Activated CD8-positive, alpha-beta T cell treated with anti-CD3 and anti-CD28 coated beads for 36 hours (primary cell): ENCODE measurements at regions not wholly inside any gene's neighbourhood (a gene's known extent, or its start where the extent isn't known, plus 50 kb on each side); places are given as distances from the start of the nearest gene placed in this dataset.

Experiments
- ATAC-seq: fragments of 200-7000 bp; cut with Tn5 transposase; one replicate; pipeline ENCODE4 v1.10.0; 2021; ENCODE audit warnings: mild to moderate bottlenecking, moderate library complexity
- CTCF ChIA-PET: fragments of 350-600 bp; sonication (Branson Sonifier 250); formaldehyde crosslinking; loops from one replicate; lab custom pipeline; 2021; ENCODE audit warnings: antibody characterized with exemption; lab: Charles Lee
- POLR2A ChIA-PET: fragments of 350-600 bp; sonication (Branson Sonifier 250); formaldehyde crosslinking; loops from one replicate; lab custom pipeline; 2021; ENCODE audit warnings: antibody characterized with exemption; lab: Charles Lee
- DNase-seq: peaks from one replicate; pipeline ENCODE4 v3.0.0-alpha.2; 2020
- H3K27ac Mint-ChIP-seq: one replicate; pipeline ENCODE4 v1.8.0; 2021; ENCODE audit warnings: mild to moderate bottlenecking, mixed read lengths
- H3K27me3 Mint-ChIP-seq: one replicate; pipeline ENCODE4 v1.8.0; 2021; ENCODE audit warnings: mixed read lengths
- H3K36me3 Mint-ChIP-seq: one replicate; pipeline ENCODE4 v1.8.0; 2021; ENCODE audit warnings: low read depth, mixed read lengths
- H3K4me1 Mint-ChIP-seq: one replicate; pipeline ENCODE4 v1.8.0; 2021; ENCODE audit warnings: low read depth, mixed read lengths
- H3K4me3 Mint-ChIP-seq: one replicate; pipeline ENCODE4 v1.8.0; 2021; ENCODE audit warnings: mild to moderate bottlenecking, moderate library complexity, mixed read lengths
- H3K9me3 Mint-ChIP-seq: one replicate; pipeline ENCODE4 v1.8.0; 2021; ENCODE audit warnings: mixed read lengths
- intact Hi-C: fragments of 100-400 bp; cut with micrococcal nuclease; formaldehyde crosslinking; loops from one replicate; pipeline ENCODE4 v1.10.0; 2022
- TF ChIP-seq, protein P1 (sequence below): fragments of 200-600 bp; IDR thresholded peaks from one replicate; pipeline ENCODE4 v1.8.0; 2022; ENCODE audit warnings: antibody characterized with exemption, mild to moderate bottlenecking

DNA sequence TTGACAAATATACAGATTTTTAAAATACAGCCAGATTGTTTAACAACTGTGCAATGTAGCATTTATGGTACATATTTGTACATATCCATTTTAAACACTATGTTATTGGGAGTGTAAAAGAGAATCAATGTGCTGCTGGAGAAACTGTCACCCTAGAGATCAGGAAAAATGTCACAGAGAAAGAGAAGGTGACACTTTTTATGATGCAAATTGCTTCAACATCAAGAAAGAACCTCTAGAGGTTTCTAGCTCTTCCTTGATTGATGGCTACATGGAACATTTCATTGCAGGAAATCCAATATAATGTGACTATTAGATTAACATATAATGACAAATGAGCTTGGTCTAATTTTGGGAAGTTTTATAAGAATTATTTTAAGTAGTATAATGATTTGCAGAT, 1491.2 kb upstream of the PCDH20 start:
- Mint-ChIP-seq H3K4me1 (no peaks in the 10 kb centered on the region), H3K9me3 (peaks cover 8% of the 10 kb centered on the region), H3K4me3 (no peak overlapping the region), H3K36me3 (no peaks in the 10 kb centered on the region), H3K27ac (no peak overlapping the region), H3K27me3 (no peaks in the 10 kb centered on the region)
- DNase-seq (no peak), ATAC-seq (no peak)
- intact Hi-C loops, result no loop called here
- CTCF ChIA-PET, result no interaction called here
- TF ChIP-seq, protein P1, sequence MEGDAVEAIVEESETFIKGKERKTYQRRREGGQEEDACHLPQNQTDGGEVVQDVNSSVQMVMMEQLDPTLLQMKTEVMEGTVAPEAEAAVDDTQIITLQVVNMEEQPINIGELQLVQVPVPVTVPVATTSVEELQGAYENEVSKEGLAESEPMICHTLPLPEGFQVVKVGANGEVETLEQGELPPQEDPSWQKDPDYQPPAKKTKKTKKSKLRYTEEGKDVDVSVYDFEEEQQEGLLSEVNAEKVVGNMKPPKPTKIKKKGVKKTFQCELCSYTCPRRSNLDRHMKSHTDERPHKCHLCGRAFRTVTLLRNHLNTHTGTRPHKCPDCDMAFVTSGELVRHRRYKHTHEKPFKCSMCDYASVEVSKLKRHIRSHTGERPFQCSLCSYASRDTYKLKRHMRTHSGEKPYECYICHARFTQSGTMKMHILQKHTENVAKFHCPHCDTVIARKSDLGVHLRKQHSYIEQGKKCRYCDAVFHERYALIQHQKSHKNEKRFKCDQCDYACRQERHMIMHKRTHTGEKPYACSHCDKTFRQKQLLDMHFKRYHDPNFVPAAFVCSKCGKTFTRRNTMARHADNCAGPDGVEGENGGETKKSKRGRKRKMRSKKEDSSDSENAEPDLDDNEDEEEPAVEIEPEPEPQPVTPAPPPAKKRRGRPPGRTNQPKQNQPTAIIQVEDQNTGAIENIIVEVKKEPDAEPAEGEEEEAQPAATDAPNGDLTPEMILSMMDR, result no peak
- POLR2A ChIA-PET, result no interaction called here

DNA sequence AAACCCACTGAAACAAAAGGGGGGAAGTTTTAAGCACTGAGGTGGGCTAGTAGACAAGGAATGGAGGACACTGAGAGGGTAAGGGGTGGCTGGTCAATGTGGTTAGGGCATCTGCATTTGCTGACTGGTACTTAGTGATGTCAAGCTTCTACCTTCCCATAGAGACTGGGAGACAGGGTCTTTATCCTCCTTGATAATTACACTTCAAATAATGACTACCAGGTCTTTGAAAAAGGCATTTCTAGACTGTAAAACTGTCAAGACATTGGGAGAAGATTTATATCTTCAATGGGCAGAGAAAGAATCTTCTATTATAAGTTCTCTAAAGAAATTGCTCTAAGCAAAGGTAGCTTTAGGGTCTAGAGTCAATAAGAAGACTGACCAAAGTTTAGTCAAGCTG, 1490.8 kb upstream of the PCDH20 start:
- intact Hi-C loops, result no loop called here
- DNase-seq, result no peak
- ChIA-PET CTCF (no interaction called here), POLR2A (no interaction called here)
- Mint-ChIP-seq H3K27ac (no peak overlapping the region), H3K4me3 (no peak overlapping the region), H3K27me3 (no peaks in the 10 kb centered on the region), H3K36me3 (no peaks in the 10 kb centered on the region), H3K4me1 (no peaks in the 10 kb centered on the region), H3K9me3 (peaks cover 9% of the 10 kb centered on the region)
- TF ChIP-seq, protein P1, result no peak
- no peak for ATAC-seq

DNA sequence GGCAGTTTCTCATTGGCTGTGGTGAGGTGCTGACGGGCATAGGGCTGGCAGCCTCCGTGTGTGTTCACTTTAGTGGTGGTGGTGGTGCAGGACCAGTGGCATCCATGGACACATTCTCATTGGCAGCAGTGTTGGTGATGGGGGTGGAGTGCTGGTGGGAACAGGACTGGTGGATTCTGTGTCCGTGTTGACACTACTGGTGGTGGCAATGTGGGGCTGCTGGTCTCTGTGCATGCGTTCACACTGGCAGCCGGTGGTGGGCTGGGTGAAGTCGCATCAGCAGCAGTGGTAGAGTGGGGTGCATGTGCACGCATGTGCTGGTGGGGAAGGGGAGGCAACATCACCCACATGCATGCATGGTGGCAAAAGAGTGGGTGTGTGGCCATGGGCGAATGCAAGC, 1471.4 kb upstream of the PCDH20 start:
- TF ChIP-seq, protein P1, result no peak
- DNase-seq (no peak), ATAC-seq (no peak)
- ChIA-PET CTCF (no interaction called here), POLR2A (no interaction called here)
- H3K9me3 Mint-ChIP-seq, result peaks cover 13% of the 10 kb centered on the region
- no peak overlapping the region for H3K27ac Mint-ChIP-seq
- intact Hi-C loops, result no loop called here
- no peaks in the 10 kb centered on the region for H3K4me1 Mint-ChIP-seq
- no peak overlapping the region for H3K4me3 Mint-ChIP-seq
- H3K36me3 Mint-ChIP-seq, result no peaks in the 10 kb centered on the region
- no peaks in the 10 kb centered on the region for H3K27me3 Mint-ChIP-seq

DNA sequence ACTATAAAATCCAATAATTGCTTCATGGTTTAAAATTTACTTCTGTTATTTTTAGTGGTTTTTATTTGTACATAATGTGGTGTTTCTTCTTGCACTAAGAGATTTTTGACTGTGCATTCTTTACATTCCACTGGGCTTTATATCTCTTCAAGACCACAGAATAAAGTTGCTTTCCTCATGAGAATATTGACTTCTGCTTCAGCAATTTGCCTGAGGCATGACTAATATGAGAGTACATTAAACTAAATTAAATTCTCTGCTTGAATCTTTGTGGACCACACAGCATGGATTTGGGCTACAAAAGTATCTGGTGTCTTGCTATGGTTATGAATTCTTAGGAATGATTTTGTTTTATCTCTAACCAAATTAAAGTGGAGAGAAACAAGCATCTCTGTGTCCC, 1463.4 kb upstream of the PCDH20 start:
- Mint-ChIP-seq H3K36me3 (no peaks in the 10 kb centered on the region), H3K9me3 (peaks cover 26% of the 10 kb centered on the region), H3K27ac (no peak overlapping the region), H3K4me1 (no peaks in the 10 kb centered on the region), H3K4me3 (no peak overlapping the region), H3K27me3 (no peaks in the 10 kb centered on the region)
- intact Hi-C loops, result no loop called here
- ChIA-PET CTCF (no interaction called here), POLR2A (no interaction called here)
- DNase-seq (no peak), ATAC-seq (no peak)
- TF ChIP-seq, protein P1, result no peak

DNA sequence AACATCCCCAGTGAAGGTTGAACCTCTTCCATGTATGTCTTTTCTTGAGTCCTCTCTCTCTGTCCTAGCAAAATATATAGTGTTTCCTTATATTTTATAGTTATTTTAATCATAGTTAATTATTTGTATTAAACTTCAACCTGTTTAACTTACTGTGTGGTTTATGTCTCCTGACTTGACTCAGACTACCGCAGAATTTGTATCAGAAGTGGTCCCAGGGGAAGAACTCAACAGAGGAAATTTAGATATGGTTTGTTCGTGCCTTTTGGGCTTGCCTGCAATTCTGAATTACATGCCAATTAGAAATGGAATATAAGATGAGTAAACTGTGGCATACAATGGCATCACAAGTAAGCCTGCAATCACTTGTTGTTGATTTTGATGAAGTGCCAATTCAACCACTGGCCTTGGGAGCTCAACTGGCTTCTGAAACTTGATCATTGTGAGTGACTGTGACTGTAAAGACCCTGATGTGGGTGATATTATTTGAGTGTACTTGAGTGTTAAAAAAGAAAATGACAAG, 1459.5 kb upstream of the PCDH20 start:
- POLR2A ChIA-PET, result interaction anchor here (0.6 kb wide), 1 partner anchor 138 kb away, joined by 3 read pairs; no protein-coding TSS in a partner anchor

More for the DNA sequence above, 1459.5 kb upstream of the PCDH20 start:
- ATAC-seq (no peak), DNase-seq (no peak)
- intact Hi-C loops, result no loop called here
- TF ChIP-seq, protein P1, result no peak
- Mint-ChIP-seq H3K27me3 (no peaks in the 10 kb centered on the region), H3K4me3 (no peak overlapping the region), H3K4me1 (no peaks in the 10 kb centered on the region), H3K9me3 (peaks cover 12% of the 10 kb centered on the region), H3K36me3 (no peaks in the 10 kb centered on the region), H3K27ac (no peak overlapping the region)
- CTCF ChIA-PET, result no interaction called here
